ENCODE measurements at regions not wholly inside any gene's neighbourhood (a gene's known extent, or its start where the extent isn't known, plus 50 kb on each side); places are given as distances from the start of the nearest gene placed in this dataset.

DNA sequence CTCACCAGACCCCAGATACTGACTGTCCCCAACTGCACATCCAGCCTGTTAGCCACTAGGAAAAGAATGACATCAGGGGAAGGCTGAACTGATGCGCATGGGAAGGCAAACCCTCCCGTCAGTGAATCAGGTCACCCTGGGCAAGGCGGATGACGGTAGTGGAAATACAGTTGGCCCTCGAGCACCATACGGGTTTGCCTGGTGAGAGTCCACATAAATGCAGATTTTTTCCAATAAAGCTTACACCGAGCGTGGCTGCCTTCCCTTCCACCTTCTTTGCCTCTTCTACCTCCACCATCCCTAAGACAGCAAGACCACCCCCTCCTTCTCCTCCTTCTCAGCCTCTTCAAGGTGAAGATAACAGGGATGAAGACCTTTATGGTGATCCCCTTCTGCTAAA, 236.1 kb upstream of the TNRC6C start (continued):
- TF ChIP-seq ZNF224 (CRISPR knock-in tag; IDR thresholded peaks at IDR 0.05) (no peak), RNF2 (conservative IDR thresholded peaks at IDR 0.05; ENCODE audit: low read depth) (no peak), DNMT1 (CRISPR knock-in tag; IDR thresholded peaks at IDR 0.05) (no peak), ZNF850 (CRISPR knock-in tag; conservative IDR thresholded peaks at IDR 0.05) (no peak)
- TF ChIP-seq, protein P1, sequence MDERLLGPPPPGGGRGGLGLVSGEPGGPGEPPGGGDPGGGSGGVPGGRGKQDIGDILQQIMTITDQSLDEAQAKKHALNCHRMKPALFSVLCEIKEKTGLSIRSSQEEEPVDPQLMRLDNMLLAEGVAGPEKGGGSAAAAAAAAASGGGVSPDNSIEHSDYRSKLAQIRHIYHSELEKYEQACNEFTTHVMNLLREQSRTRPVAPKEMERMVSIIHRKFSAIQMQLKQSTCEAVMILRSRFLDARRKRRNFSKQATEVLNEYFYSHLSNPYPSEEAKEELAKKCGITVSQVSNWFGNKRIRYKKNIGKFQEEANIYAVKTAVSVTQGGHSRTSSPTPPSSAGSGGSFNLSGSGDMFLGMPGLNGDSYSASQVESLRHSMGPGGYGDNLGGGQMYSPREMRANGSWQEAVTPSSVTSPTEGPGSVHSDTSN (CRISPR knock-in tag; IDR thresholded peaks at IDR 0.05) = no peak

DNA sequence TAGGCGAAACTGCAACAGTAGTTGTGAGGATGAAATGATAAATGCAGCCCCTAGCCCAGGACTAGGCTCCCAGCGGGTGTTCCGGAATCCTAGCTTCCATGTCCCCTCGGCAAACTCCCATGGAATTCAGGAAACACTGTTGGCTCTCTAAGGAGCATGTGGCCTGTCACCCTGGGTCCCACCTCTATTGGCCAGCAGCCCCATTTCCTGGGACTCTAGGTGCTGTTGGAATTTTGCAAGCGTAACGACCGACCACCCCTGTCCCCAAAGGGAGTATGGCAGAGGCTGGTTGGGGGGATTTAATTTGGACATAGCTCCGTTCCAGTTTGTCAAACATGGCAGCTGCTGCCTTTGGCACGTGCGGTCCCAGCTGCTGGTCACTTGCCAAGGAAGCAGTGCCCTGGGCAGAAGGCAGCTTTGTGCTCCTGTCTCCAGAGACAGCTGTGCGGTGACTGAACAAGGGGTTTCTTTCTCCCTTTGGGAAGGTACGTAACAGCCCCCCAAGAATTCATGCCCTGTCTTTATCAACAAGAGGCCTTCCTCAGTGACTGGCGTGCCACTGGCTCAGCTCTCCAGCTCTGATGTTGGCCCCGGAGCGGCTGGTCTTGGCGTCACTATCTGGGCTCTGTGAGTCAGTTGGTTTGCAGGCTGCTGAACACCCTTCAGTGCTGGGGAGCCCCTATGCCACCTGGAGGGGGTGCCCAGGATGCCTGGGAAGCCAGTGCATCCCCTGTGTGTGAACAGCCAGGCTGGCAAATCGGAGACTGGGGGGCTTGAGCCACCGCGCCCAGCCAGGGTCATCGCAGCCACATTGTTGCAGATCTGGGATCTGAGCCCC, 235.2 kb upstream of the TNRC6C start:
- Histone ChIP-seq H3K36me3 (replicated peaks in 1 of 2; ENCODE audit: control insufficient read depth in 1 of 2, insufficient read depth in 2 of 2, low read length in 2 of 2) (no peaks in the 10 kb centered on the region), H3K79me2 (ENCODE audit: insufficient read depth, low read length) (no peaks in the 10 kb centered on the region), H4K20me1 (ENCODE audit: insufficient read depth, low read length) (no peaks in the 10 kb centered on the region), H3K4me1 (ENCODE audit: insufficient read depth, low read length) (peaks cover 17% of the 10 kb centered on the region), H3K27ac (ENCODE audit: extremely low read length, insufficient read depth, low read length) (no peak overlapping the region), H3K27me3 (ENCODE audit: control insufficient read depth in 1 of 2, insufficient read depth in 2 of 2, low read length in 2 of 2) (peaks cover 12 to 61% of the 10 kb centered on the region in 2 experiments; a peak in 4 of 5 replicates), H3K4me2 (ENCODE audit: low read depth, low read length) (no peak overlapping the region), H3K4me3 (replicated peaks in 1 of 3; ENCODE audit: insufficient read depth in 1 of 3, low read depth in 2 of 3, low read length in 3 of 3) (no peak overlapping the region), H3K9me3 (ENCODE audit: low read length) (no peaks in the 10 kb centered on the region), H2AFZ (ENCODE audit: low read length) (no peak overlapping the region), H3K9ac (ENCODE audit: insufficient read depth, low read depth, low read length) (no peak overlapping the region)
- ChIA-PET POLR2A (no interaction called here), CTCF (ENCODE audit: low intra/inter-chr PET ratio, low total read pairs) (no interaction called here)
- ATAC-seq (no peak), DNase-seq (ENCODE audit: low spot score) (no peak), FAIRE-seq (no peak)
- in situ Hi-C loops (cut with HindIII; ENCODE audit: extremely low pct_ligation_motif_present, low pct_unique_long_range_greater_than_20kb) = no loop called here
- TF ChIP-seq SNAI1 (CRISPR knock-in tag; IDR thresholded peaks at IDR 0.05; ENCODE audit: borderline replicate concordance) = no peak
- TF ChIP-seq GATA4 (IDR thresholded peaks at IDR 0.05; ENCODE audit: borderline replicate concordance, low read depth) = no peak
- no peak for TF ChIP-seq ZNF121 (CRISPR knock-in tag; IDR thresholded peaks at IDR 0.05)
- TF ChIP-seq SATB2 (CRISPR knock-in tag; IDR thresholded peaks at IDR 0.05) = no peak
- no peak for TF ChIP-seq ZNF282 (IDR thresholded peaks at IDR 0.05; ENCODE audit: partially characterized antibody)
- TF ChIP-seq KLF11 (CRISPR knock-in tag; IDR thresholded peaks at IDR 0.05) = no peak
- TF ChIP-seq ZNF816 (CRISPR knock-in tag; IDR thresholded peaks at IDR 0.05; ENCODE audit: borderline replicate concordance) = no peak
- intact Hi-C loops (cut with micrococcal nuclease; ENCODE audit: unreplicated experiment) = no loop called here
- 37% methylated on average over 12 of the region's 20 CpGs for WGBS (ENCODE audit: low lambda C conversion rate)
- no TSS peak for BruUV-seq (replicated peaks)

Data from HepG2 (cell line).